Ishikawa (cell line): ENCODE measurements at regions not wholly inside any gene's neighbourhood (a gene's known extent, or its start where the extent isn't known, plus 50 kb on each side); places are given as distances from the start of the nearest gene placed in this dataset.

ENCODE experiments used
- CEBPB ChIP-seq: IDR thresholded peaks from 2 replicates; pipeline ENCODE4 v1.6.1; 2012
- CREB1 ChIP-seq: IDR thresholded peaks from 2 replicates; pipeline ENCODE4 v1.6.1; 2012; ENCODE audit warnings: low read depth
- EP300 ChIP-seq: IDR thresholded peaks from 2 replicates; pipeline ENCODE4 v1.6.1; 2012; ENCODE audit warnings: borderline replicate concordance
- REST ChIP-seq: IDR thresholded peaks from 2 replicates; pipeline ENCODE4 v1.6.1; 2012; ENCODE audit warnings: low read depth, mild to moderate bottlenecking

GRCh38 chr20:43283126-43283525 is 93.4 kb upstream of the PTPRT start:
- TF ChIP-seq CREB1, result no peak
- TF ChIP-seq EP300, result no peak
- TF ChIP-seq REST, result no peak
- TF ChIP-seq CEBPB, result no peak
